CD14-positive monocyte (primary cell): ENCODE measurements at regions not wholly inside any gene's neighbourhood (a gene's known extent, or its start where the extent isn't known, plus 50 kb on each side); places are given as distances from the start of the nearest gene placed in this dataset.

Source experiments
- DNase-seq, 3 donors: peaks; one replicate each; pipeline ENCODE4 v3.0.0-alpha.2; 2011 to 2022
- H2AFZ ChIP-seq: 2 replicates; pipeline ENCODE4 v1.6.0; 2012; ENCODE audit warnings: mild to moderate bottlenecking, low read depth, low read length, inconsistent platforms; ENCODE audit not compliant: insufficient read depth, poor library complexity, severe bottlenecking
- H3K27ac ChIP-seq, 2 donors: 1 replicate in 1 of 2; 2 replicates in 1 of 2; pipeline ENCODE4 v1.5.1; 2012 to 2013; ENCODE audit warnings: low read length in 2 of 2, control low read depth in 1 of 2, inconsistent platforms in 1 of 2, low read depth in 1 of 2, mild to moderate bottlenecking in 1 of 2
- H3K27me3 ChIP-seq, 2 donors: one replicate each; pipeline versions ENCODE4 v1.6.0 to v1.6.1; 2011 to 2013; ENCODE audit warnings: low read length in 2 of 2; ENCODE audit not compliant: control insufficient read depth in 2 of 2, insufficient read depth in 2 of 2
- H3K36me3 ChIP-seq, 2 donors: replicated peaks in 1 of 2; 1 replicate in 1 of 2; 2 replicates in 1 of 2; pipeline versions ENCODE4 v1.5.1 to v1.6.1; 2012 to 2013; ENCODE audit warnings: low read length in 2 of 2, control low read depth in 1 of 2, inconsistent platforms in 1 of 2, mild to moderate bottlenecking in 1 of 2; ENCODE audit not compliant: insufficient read depth in 2 of 2, control insufficient read depth in 1 of 2
- H3K4me1 ChIP-seq, 2 donors: 1 replicate in 1 of 2; 2 replicates in 1 of 2; pipeline versions ENCODE4 v1.5.1 to v1.6.1; 2012 to 2013; ENCODE audit warnings: low read length in 2 of 2, control low read depth in 1 of 2, inconsistent platforms in 1 of 2, mild to moderate bottlenecking in 1 of 2, moderate library complexity in 1 of 2; ENCODE audit not compliant: insufficient read depth in 2 of 2, control insufficient read depth in 1 of 2
- H3K4me2 ChIP-seq: replicated peaks from 2 replicates; pipeline ENCODE3; 2012; ENCODE audit warnings: low read length, moderate library complexity, mild to moderate bottlenecking; ENCODE audit not compliant: poor library complexity, severe bottlenecking; ENCODE audit errors: extremely low read depth
- H3K4me3 ChIP-seq, 3 experiments: fragments of 200-600 bp in 1 of 3; sonication (generic) in 1 of 3; replicated peaks in 1 of 3; 1 replicate in 2 of 3; 2 replicates in 1 of 3; pipeline ENCODE4 v1.5.1; 2011 to 2013; ENCODE audit warnings: low read length in 3 of 3, mild to moderate bottlenecking in 3 of 3, control low read depth in 2 of 3, low read depth in 2 of 3, inconsistent platforms in 1 of 3, moderate library complexity in 1 of 3
- H3K79me2 ChIP-seq: 2 replicates; pipeline ENCODE4 v1.6.0; 2012; ENCODE audit warnings: mild to moderate bottlenecking, control low read depth, inconsistent platforms, low read length, moderate library complexity; ENCODE audit not compliant: insufficient read depth
- H3K9ac ChIP-seq: 2 replicates; pipeline ENCODE4 v1.6.0; 2017; ENCODE audit warnings: low read length, mild to moderate bottlenecking; ENCODE audit not compliant: insufficient read depth, poor library complexity, severe bottlenecking
- H3K9me3 ChIP-seq, 2 donors: replicated peaks in 1 of 2; 1 replicate in 1 of 2; 2 replicates in 1 of 2; pipeline versions ENCODE4 v1.5.1 to v1.6.1; 2012 to 2013; ENCODE audit warnings: low read length in 2 of 2, control low read depth in 1 of 2; ENCODE audit not compliant: control insufficient read depth in 1 of 2, insufficient read depth in 1 of 2
- H4K20me1 ChIP-seq: 2 replicates; pipeline ENCODE4 v1.6.0; 2012; ENCODE audit warnings: mild to moderate bottlenecking, low read length, control low read depth, moderate library complexity; ENCODE audit not compliant: insufficient read depth
- H3K27ac Mint-ChIP-seq, 7 donors: one replicate each; pipeline ENCODE4 v1.8.0; 2020; ENCODE audit warnings: mild to moderate bottlenecking in 7 of 7, mixed read lengths in 7 of 7, moderate library complexity in 6 of 7, inconsistent platforms in 2 of 7
- H3K27me3 Mint-ChIP-seq, 3 donors: one replicate each; pipeline ENCODE4 v1.8.0; 2021 to 2022; ENCODE audit warnings: low read depth in 3 of 3, mild to moderate bottlenecking in 3 of 3, mixed read lengths in 3 of 3, moderate library complexity in 3 of 3, inconsistent platforms in 1 of 3
- H3K36me3 Mint-ChIP-seq, 2 donors: one replicate each; pipeline ENCODE4 v1.8.0; 2020; ENCODE audit warnings: mixed read lengths in 2 of 2, inconsistent platforms in 1 of 2, mild to moderate bottlenecking in 1 of 2
- H3K4me1 Mint-ChIP-seq: one replicate; pipeline ENCODE4 v1.8.0; 2020; ENCODE audit warnings: mild to moderate bottlenecking, mixed read lengths
- H3K4me3 Mint-ChIP-seq, 2 donors: one replicate each; pipeline ENCODE4 v1.8.0; 2020; ENCODE audit warnings: mild to moderate bottlenecking in 2 of 2, mixed read lengths in 2 of 2, moderate library complexity in 1 of 2
- H3K9me3 Mint-ChIP-seq, 7 donors: one replicate each; pipeline ENCODE4 v1.8.0; 2020 to 2022; ENCODE audit warnings: mixed read lengths in 7 of 7, mild to moderate bottlenecking in 6 of 7, moderate library complexity in 6 of 7, inconsistent platforms in 2 of 7
- CTCF ChIP-seq: fragments of 200-600 bp; IDR thresholded peaks from one replicate; pipeline ENCODE4 v1.8.0; 2022; ENCODE audit warnings: antibody characterized with exemption, mild to moderate bottlenecking
- WGBS: methylation state at CpG from one replicate; pipeline ENCODE4 v1.1.5; 2013; ENCODE audit warnings: missing lambda C conversion rate; ENCODE audit not compliant: insufficient coverage; 5-methylcytosine and 5-hydroxymethylcytosine counted together
- intact Hi-C, 2 donors: fragments of 100-400 bp; cut with micrococcal nuclease; formaldehyde crosslinking; loops; one replicate each; pipeline versions ENCODE4 v1.15.0 to v1.15.1; 2023

- peaks cover 0 to 4% (median 0%) of the 10 kb centered on the region in 7 donors for H3K9me3 Mint-ChIP-seq
- Histone ChIP-seq H3K4me2 (no peak overlapping the region), H2AFZ (no peak overlapping the region), H3K27ac (no peak overlapping the region), H3K27me3 (no peaks in the 10 kb centered on the region), H3K9ac (no peak overlapping the region), H3K4me3 (no peak overlapping the region), H4K20me1 (no peaks in the 10 kb centered on the region), H3K36me3 (no peaks in the 10 kb centered on the region), H3K79me2 (no peaks in the 10 kb centered on the region), H3K4me1 (no peaks in the 10 kb centered on the region), H3K9me3 (peaks cover 5 to 10% of the 10 kb centered on the region in 2 donors)
- DNase-seq: no peak
- H3K27ac Mint-ChIP-seq: no peak overlapping the region
- WGBS: 97% methylated on average over 31 of the region's 32 CpGs
- TF ChIP-seq CTCF: no peak
- no peaks in the 10 kb centered on the region for H3K36me3 Mint-ChIP-seq
- H3K27me3 Mint-ChIP-seq: no peaks in the 10 kb centered on the region
- no peaks in the 10 kb centered on the region for H3K4me1 Mint-ChIP-seq
- no peak overlapping the region for H3K4me3 Mint-ChIP-seq
- intact Hi-C loops: no loop called here
Observed at GRCh38 chr10:57249615-57250281, 888.7 kb upstream of the ZWINT start.

GRCh38 chr10:57247271-57247670 lies 886.2 kb upstream of the ZWINT start:
- Histone ChIP-seq H3K36me3 (no peaks in the 10 kb centered on the region), H3K9me3 (peaks cover 0 to 10% of the 10 kb centered on the region in 2 donors), H2AFZ (no peak overlapping the region), H3K27ac (no peak overlapping the region), H3K4me2 (no peak overlapping the region), H3K4me3 (no peak overlapping the region), H3K4me1 (no peaks in the 10 kb centered on the region), H3K79me2 (no peaks in the 10 kb centered on the region), H4K20me1 (no peaks in the 10 kb centered on the region), H3K9ac (no peak overlapping the region), H3K27me3 (no peaks in the 10 kb centered on the region)
- Mint-ChIP-seq H3K36me3 (no peaks in the 10 kb centered on the region), H3K4me3 (no peak overlapping the region), H3K9me3 (peaks cover 0 to 4% (median 0%) of the 10 kb centered on the region in 7 donors), H3K27ac (no peak overlapping the region), H3K4me1 (no peaks in the 10 kb centered on the region), H3K27me3 (no peaks in the 10 kb centered on the region)
- TF ChIP-seq CTCF: no peak
- intact Hi-C loops: no loop called here
- no peak for DNase-seq
- 55% methylated on average over 3 of the region's 4 CpGs for WGBS
